ENCODE measurements at regions not wholly inside any gene's neighbourhood (a gene's known extent, or its start where the extent isn't known, plus 50 kb on each side); places are given as distances from the start of the nearest gene placed in this dataset.

GRCh38 chr4:147054228-147054872 is 108.7 kb upstream of the TTC29 start:
- DNase-seq (ENCODE audit: low spot score) = no peak

DNA sequence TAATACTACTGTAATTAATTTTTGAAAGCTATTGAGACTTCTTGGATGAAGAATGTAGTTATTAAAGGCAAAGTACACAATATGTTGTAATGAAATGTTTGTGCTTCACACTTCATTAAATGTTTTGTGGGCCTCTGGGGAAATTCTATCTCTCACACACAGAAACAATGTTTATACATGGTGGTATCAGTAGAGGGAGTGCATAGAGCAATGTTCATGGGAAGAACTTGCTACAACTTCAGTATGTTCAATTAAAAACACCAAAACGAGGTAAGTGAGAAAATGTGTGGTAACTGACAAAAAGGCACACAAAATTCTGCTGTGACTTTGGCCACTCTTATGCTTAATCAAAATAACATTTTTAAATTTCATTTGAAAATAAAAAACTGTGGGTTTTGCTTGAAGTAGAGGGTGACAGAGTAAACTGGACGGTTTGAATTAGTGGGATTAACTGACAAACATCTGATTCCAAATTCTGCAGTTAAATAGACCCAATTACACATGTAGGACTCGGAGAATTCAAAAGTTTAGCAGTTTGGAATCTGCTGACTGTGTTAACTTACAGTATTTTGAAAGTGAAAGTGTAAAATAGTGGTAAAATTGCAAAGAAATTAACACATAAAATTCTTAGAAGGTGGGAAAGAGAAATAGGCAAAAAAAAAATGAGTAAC is 111.4 kb upstream of the TTC29 start:
- DNase-seq (ENCODE audit: low spot score) = no peak

- DNase-seq (ENCODE audit: low spot score) = no peak
These were observed 112.0 kb upstream of the TTC29 start for GRCh38 chr4:147057611-147058190.

DNA sequence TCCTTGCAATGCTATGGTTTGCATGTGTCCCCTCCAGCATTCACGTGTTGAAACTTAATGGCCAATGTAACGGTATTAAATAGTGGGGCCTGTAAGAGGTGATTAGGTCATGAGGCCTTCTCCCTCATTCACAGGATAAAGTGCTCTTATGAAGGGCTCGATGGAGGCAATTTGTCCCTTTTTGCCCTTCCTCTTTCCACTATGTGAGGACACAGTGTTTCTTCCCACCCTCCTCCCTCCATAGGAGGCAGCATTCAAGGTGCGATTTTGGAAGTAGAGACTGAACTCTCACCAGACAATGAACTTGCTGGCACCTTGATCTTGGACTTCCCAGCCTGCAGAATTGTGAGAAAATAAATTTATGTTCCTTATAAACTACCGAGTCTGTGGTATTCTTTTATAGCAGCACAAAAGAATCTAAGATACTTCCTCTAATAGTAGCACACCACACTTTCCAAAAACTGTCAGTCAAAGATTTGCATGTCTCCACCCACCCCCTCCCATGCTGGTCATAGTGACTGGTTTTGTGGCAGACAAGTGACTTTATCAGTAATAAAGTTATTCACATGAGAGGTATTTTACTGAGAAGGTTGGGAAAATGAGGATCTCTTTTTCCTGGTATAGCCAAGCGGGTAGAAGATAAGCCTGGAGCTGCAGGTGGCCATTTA is 113.5 kb upstream of the TTC29 start:
- no peak for DNase-seq (ENCODE audit: low spot score)

DNA sequence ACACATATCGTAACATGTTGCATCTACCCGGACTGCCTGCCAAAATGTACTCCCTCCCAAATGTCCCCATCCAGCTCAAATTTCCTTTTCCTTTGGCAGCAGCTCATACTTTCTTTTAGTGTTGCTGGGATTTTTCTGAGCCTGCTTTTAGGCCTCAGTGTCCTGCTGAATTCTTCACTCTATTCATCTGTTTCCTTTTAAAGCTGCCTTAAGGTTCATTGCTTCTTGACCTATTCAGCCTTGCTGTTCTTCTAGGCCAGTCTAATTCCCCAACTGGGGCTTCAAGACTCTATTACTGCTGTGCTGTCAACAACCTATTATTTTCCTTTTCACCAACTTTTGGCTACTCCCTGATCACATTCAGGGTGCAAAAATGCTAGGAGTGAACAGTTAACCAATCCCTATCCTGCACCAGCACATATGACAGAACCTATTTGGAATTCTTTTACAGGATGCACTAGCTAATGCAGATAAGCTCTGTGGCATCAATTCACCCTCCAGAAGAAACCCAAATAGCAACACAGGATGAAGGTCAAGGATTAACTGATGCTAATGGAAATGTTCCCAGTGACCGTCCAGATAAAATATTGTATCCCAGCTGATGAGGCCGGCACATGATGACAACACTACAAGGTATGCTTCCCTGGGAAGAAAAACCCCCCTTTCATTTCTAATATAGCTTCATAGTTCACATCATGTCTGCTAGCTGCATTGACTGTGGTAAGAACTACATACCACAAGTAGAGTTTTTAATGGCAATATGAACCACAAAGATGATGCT is 114.7 kb upstream of the TTC29 start:
- no peak for DNase-seq (ENCODE audit: low spot score)

- no peak for DNase-seq (ENCODE audit: low spot score)
These were observed 119.2 kb upstream of the TTC29 start for GRCh38 chr4:147064856-147065255.

DNA sequence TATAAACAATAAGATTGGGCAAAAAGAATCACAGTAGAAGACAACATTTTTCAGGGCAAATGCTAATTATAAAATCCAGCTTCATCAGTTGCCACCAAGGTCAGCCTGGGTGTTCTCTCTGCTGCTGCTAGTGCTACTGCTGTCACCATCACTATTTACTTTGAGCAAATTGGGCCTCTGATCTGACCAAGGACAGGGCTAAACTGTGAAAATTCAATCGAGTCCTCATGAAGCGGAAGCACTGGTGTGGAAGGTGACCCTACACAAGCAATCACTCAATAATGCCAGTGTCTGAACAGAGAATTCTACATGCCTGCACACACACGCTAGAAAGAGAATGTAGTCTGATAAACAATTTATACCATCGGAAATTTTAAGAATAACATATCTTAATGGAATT is 122.9 kb upstream of the TTC29 start:
- DNase-seq (ENCODE audit: low spot score) = no peak

DNA sequence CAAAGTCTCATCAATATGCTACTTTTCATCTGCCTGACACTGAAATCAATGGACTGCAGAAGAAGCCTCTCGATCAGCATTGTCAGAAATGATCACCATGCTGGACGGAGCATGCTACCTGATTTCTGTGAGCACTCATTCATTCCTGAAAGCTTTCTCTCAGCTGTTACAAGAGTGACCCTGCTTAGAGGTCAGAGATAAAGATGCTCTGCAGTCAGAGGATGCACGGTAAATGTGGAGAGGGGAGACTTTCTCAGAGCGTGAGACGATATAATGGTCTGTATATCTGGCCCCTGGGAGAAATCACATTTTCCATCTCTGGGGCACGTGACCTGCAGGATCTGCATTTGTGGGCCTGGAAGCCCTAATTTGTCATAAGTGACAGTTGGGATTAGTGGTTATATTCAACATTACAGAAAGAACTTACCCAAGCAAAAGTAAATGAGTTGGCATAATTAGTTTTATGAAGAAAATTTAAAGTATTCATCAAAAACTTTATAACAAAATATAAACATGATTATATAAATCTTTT is 125.6 kb upstream of the TTC29 start:
- no peak for DNase-seq (ENCODE audit: low spot score)

GRCh38 chr4:147076179-147076578 is 130.5 kb upstream of the TTC29 start:
- no peak for DNase-seq (ENCODE audit: low spot score)

DNA sequence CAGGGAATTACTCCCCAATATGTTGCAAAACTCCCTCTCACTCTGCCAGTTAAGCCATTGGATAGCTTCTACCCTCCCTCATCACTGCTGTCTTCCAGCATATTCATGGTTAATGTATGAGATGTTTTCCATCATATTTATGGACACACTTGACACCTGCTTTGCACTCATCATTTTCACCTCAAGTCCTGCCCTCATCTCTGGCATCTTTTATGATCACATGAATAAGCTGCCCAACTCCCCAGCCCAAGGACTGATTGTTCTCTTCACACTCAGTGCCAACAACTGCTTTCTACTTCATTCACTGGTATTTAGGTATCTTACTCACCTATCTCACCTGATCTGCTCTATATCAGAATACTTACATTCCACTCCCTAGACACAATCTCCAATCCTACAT is 131.1 kb upstream of the TTC29 start:
- no peak for DNase-seq (ENCODE audit: low spot score)

GRCh38 chr4:147078362-147078761 is 132.7 kb upstream of the TTC29 start:
- no peak for DNase-seq (ENCODE audit: low spot score)

GRCh38 chr4:147078875-147079658 is 133.4 kb upstream of the TTC29 start:
- no peak for DNase-seq (ENCODE audit: low spot score)

DNA sequence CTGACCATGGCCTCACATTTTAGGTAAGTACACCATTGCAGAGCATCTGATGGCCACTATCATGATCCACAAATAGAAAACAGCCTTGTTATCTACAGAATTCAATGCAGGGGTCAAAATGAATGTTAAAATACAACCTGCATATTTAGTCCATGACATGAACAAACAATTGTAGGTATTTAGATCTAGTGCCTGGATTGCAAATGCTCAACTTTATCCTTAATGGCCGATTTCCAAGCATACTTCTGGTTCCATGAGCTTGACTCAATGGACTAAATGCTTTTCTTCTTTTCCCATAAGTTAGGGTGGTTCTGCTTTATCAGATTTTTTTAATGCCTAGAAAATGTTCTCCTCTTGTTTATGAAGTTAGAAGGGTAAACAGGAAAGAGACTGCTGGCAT is 139.2 kb upstream of the TTC29 start:
- DNase-seq (ENCODE audit: low spot score) = no peak

DNA sequence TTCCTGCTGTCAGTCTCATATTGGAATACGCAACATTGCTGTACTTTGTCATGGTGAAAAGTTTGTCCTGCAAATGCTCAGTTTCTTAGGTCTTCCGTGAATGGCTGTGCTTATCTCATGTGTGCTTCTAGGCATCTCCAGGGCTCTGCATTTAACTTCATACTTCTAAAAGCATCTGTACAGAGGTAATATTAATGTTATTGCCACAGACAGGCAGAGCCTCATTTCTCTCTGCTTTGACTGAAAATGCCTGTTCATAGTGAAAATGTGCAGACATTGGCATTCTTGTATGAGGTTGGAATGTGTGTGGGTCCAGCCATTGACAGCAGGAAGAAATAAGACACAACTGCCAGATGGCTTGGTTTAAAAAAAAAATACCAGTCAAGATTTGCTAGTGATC is 140.1 kb upstream of the TTC29 start:
- no peak for DNase-seq (ENCODE audit: low spot score)

GRCh38 chr4:147088146-147088545 is 142.5 kb upstream of the TTC29 start:
- DNase-seq (ENCODE audit: low spot score) = no peak

DNA sequence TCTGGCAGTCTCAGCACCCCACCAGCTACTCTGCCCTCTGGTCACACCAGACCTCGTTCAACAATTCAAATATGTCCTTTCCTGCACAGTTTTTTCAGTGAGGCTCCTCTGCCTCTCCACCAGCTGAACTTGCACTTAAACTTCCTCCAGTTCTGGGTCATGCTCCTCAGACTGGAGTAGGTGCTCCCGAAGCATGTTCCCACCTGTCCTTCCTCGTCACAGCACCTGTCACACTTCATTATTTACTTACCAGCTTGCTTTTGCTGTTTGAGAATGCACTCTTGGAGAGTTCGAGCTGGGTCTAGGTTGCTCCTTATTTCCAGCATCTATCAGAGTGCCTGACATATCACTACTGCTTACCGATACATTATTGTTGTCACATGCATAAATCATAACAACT is 144.8 kb upstream of the TTC29 start:
- no peak for DNase-seq (ENCODE audit: low spot score)

DNA sequence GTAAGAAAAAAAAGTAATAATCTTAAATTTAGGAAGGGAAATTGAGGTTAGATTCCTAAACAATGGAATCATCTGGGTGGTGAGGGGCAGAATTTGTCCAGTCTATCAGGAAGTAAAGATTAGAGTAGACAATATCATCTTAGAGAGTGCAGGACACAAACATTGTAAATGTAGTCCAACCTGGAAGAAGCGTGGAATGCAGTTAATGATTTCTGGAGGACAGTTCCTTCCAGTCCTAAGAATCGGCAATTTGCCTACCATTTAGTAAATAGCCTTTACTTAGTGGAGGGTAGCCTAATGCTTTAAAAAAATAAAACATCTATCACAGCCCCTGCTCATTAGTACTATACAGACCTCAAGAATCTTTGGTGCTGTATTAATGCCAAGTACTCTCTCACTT is 147.5 kb upstream of the TTC29 start:
- no peak for DNase-seq (ENCODE audit: low spot score)

GRCh38 chr4:147094238-147094637 is 148.6 kb upstream of the TTC29 start:
- DNase-seq (ENCODE audit: low spot score) = no peak

DNA sequence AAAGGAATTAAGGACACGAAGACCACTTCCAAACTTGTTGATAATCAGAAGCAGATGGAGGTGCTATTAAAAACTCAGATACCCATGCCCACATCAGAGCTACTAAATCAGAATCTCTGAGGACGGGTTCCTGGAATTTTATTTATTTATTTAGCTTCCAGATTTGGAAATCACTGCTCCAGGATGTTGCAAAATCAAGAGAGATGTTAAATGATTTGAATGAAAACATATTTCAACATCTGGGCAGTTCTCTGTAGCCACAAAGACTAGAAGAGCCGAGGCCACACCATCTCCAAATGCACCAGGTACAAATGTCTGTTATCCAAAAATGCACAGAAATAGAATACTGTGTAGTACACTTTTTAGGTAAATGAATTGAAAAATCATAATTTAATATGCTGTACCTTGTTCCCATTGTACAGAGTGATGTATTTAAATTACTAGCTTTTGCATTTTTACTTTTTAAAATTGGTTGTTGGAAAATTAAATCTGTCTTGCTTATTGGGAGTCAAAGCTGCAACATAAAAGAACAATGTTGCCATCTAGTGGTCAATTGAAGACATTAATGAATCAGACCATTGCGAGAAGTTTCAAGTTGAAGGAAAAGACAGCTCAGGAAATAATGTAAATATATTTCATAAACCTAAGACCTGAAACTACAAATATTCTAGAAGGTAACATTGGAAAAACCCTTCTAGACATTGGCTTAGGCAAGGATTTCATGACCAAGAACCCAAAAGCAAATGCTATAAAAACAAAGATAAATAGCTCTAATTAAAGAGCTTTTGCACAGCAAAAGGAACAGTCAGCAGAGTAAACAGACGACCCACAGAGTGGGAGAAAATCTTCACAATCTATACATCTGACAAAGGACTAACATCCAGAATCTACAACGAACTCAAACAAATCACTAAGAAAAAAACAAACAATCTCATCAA is 151.3 kb upstream of the TTC29 start:
- DNase-seq (ENCODE audit: low spot score) = no peak

DNA sequence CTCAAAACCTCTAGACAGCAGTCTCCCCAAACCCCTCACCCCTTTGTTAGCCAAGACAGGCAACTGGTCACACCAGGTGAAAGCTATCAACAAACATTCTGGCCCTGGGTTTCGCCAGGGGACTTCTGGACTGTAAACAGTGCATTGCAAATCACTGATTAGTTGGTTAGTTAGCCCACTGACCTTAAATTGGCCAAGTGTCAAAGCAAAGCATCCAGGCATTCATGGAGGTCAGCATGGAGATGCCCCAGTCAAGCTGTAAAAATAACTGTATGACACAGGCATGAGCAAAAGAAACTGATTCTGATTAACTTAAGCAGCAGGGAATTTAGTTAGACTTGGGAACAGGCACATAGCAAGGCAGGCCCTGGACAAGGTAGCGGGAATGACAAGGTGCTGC is 156.0 kb upstream of the TTC29 start:
- no peak for DNase-seq (ENCODE audit: low spot score)
